Stimulated activated CD8-positive, alpha-beta memory T cell treated with anti-CD3 and anti-CD28 coated beads, Interleukin-12 subunit alpha, Interleukin-12 subunit beta, amount 100 ng/mL, for 1 hour (primary cell): ENCODE measurements at regions not wholly inside any gene's neighbourhood (a gene's known extent, or its start where the extent isn't known, plus 50 kb on each side); places are given as distances from the start of the nearest gene placed in this dataset.
"Not testable (repeated sequence)": the region's sequence is repeated elsewhere in the genome, so short reads cannot be mapped to it uniquely, and the experiment has no call there.

ENCODE experiments used
- DNase-seq: peaks from one replicate; pipeline ENCODE4 v3.0.0-alpha.2; 2020; ENCODE audit warnings: low read depth

- no peak for DNase-seq
Observed at GRCh38 chr2:34288016-34288415, 688.9 kb upstream of the FAM98A start.

DNA sequence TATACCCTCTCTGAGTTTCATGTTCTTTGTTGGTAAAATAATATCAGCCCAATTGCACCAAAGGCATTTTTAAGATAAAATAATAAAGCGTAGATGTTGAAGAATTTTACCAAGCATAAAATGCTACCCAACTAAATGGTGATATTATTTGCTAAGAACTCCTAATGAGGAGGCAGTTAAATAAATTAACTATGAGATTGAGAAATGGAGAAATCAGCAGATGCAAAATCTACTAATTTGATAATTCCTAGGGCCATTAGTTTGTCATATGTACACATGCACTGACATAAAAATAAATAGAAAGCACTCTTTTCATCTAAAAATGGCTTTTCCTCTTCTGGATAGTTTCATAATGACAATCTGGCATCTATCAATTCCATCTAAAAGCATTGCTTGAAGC is 681.5 kb upstream of the FAM98A start:
- no peak for DNase-seq

- DNase-seq = no peak
Observed at GRCh38 chr2:34266908-34267697, 668.0 kb upstream of the FAM98A start.

GRCh38 chr2:34261701-34262100 is 662.6 kb upstream of the FAM98A start:
- no peak for DNase-seq

- DNase-seq = no peak
Observed at GRCh38 chr2:34254272-34254878, 655.3 kb upstream of the FAM98A start.

- no peak for DNase-seq
Observed at GRCh38 chr2:34252111-34252510, 653.0 kb upstream of the FAM98A start.

DNA sequence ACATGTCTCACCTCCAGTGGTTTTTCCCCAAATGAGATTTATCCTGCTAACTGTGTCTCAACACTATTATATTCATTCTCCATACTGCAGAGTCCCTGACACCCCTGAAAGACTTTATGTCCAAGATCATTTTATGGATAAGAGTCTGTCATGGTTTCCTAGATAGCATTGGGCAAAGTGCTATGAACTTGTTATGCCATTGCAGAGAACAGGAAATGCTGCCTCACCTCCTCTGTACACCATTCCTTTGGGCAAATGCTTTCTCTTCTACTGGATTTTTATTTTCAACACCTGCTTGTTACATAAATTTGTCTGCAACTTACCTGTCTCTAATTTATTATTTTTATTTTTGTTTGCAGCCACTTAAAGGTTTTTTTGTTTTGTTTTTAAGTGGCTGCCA is 652.5 kb upstream of the FAM98A start:
- DNase-seq = no peak

GRCh38 chr2:34244195-34244594 is 645.1 kb upstream of the FAM98A start:
- DNase-seq = no peak

GRCh38 chr2:34242763-34243123 is 643.6 kb upstream of the FAM98A start:
- no peak for DNase-seq

DNA sequence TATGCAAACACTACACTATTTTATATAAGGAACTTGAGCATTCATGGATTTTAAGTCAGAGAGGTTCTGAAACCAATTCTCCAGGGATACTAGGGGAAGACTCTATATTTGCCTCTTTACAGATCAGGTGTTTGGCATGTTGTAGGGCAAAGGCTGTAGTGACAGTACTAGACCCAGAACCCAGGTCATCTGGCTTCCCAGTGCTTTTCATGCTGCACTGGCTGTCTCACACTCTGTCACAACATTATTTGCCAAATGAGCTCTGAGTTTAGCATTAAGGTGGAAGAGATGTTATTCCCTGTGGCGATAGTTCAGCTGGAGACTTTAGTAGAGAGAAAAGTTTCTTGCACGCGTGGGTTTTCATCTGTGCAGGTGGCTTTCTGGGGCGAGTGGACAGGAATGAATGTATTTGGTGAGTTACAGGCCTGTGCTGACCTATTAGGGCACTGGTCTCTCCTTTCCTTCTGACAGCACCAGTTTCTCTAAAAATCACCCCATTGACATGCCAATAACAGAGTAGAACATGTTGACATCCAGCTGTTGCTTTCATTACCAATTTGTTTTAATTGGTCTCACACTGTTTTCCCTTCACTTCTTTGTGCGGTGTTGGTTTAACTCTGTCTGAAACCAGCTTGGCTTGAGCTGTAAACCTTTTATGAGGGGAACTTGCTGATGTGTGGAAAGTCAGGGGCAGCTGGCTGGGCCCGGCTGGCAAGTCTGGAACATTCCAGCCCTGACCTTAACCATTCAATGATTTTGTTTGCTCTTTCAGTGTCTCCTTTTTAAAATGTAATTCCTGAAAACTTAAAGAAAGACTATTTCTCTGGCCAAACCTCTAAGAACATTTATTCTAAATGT is 643.0 kb upstream of the FAM98A start:
- DNase-seq = no peak

GRCh38 chr2:34239511-34239910 is 640.4 kb upstream of the FAM98A start:
- DNase-seq = no peak

- no peak for DNase-seq
Observed at GRCh38 chr2:34234823-34235222, 635.7 kb upstream of the FAM98A start.

- DNase-seq = no peak
Observed at GRCh38 chr2:34229998-34230397, 630.9 kb upstream of the FAM98A start.

GRCh38 chr2:34215174-34215573 is 616.1 kb upstream of the FAM98A start:
- no peak for DNase-seq

DNA sequence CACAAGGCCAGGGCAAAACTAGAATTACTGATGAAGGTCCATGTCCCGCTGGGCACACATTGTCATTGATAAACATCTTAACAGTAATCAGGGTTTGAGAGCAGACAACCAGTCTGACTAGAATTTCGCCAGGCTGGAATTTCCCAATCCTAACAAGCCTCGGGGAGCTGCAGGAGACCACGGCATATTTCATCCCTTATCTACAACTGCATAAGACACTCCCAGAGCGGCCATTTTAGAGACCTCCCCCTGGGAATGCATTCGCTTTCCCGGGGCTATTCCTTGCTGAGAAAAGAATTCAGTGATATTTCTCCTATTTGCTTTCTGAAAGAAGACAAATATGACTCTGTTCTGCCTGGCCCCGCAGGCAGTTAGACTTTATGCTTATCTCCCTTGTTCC is 611.3 kb upstream of the FAM98A start:
- not testable (repeated sequence) for DNase-seq

- DNase-seq = no peak
Observed at GRCh38 chr2:34204560-34204959, 605.5 kb upstream of the FAM98A start.

DNA sequence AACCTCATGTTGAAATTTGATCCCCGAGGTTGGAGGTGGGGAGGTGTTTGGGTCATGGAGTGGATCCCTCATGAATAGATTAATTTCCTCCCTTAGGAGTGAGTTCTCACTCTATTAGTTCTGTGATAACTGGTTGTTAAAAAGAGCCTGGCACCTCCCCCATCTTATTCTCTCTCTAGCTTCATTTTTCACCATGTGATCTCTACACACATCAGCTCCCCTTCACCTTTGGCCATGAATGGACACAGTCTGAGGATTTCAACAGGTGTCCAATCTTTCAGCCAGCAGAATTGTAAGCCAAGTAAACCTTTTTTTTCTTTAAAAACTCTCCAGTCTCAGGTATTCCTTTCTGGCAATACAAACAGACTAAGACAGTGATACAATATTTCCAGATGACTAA is 602.0 kb upstream of the FAM98A start:
- DNase-seq = no peak

- no peak for DNase-seq
Observed at GRCh38 chr2:34199971-34200370, 600.9 kb upstream of the FAM98A start.

- no peak for DNase-seq
Observed at GRCh38 chr2:34193164-34193563, 594.1 kb upstream of the FAM98A start.

- no peak for DNase-seq
Observed at GRCh38 chr2:34188464-34189303, 589.6 kb upstream of the FAM98A start.

GRCh38 chr2:34179511-34179910 is 580.4 kb upstream of the FAM98A start:
- no peak for DNase-seq

- no peak for DNase-seq
Observed at GRCh38 chr2:34178482-34178881, 579.4 kb upstream of the FAM98A start.
